HepG2 (cell line): ENCODE measurements at regions not wholly inside any gene's neighbourhood (a gene's known extent, or its start where the extent isn't known, plus 50 kb on each side); places are given as distances from the start of the nearest gene placed in this dataset.

ENCODE experiments used
- TF ChIP-seq, protein P1 (sequence below): sonication (generic); formaldehyde crosslinking; IDR thresholded peaks from 2 replicates; pipeline ENCODE4 v1.8.1; 2023; ENCODE audit warnings: missing genetic modification reagents, inconsistent platforms, borderline replicate concordance
- TF ChIP-seq, protein P2 (sequence below): sonication (generic); formaldehyde crosslinking; IDR thresholded peaks from 2 replicates; pipeline ENCODE4 v1.4.0; 2020; ENCODE audit warnings: missing genetic modification reagents

- TF ChIP-seq, protein P1, sequence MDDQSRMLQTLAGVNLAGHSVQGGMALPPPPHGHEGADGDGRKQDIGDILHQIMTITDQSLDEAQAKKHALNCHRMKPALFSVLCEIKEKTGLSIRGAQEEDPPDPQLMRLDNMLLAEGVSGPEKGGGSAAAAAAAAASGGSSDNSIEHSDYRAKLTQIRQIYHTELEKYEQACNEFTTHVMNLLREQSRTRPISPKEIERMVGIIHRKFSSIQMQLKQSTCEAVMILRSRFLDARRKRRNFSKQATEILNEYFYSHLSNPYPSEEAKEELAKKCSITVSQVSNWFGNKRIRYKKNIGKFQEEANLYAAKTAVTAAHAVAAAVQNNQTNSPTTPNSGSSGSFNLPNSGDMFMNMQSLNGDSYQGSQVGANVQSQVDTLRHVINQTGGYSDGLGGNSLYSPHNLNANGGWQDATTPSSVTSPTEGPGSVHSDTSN = no peak
- TF ChIP-seq, protein P2, sequence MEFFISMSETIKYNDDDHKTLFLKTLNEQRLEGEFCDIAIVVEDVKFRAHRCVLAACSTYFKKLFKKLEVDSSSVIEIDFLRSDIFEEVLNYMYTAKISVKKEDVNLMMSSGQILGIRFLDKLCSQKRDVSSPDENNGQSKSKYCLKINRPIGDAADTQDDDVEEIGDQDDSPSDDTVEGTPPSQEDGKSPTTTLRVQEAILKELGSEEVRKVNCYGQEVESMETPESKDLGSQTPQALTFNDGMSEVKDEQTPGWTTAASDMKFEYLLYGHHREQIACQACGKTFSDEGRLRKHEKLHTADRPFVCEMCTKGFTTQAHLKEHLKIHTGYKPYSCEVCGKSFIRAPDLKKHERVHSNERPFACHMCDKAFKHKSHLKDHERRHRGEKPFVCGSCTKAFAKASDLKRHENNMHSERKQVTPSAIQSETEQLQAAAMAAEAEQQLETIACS (CRISPR knock-in tag) = no peak
Measured at GRCh38 chr4:164405774-164406173, 348.2 kb upstream of the SMIM31 start.
